GM12875 (cell line): ENCODE measurements at regions not wholly inside any gene's neighbourhood (a gene's known extent, or its start where the extent isn't known, plus 50 kb on each side); places are given as distances from the start of the nearest gene placed in this dataset.

Experiments
- H3K4me3 ChIP-seq: one replicate; pipeline ENCODE4 v1.5.1; 2011; ENCODE audit warnings: low read depth, low read length, control low read depth
- CTCF ChIP-seq: IDR thresholded peaks from 2 replicates; pipeline ENCODE4 v1.5.1; 2011; ENCODE audit warnings: low read depth, mild to moderate bottlenecking, control low read depth, inconsistent platforms, low read length, moderate library complexity, borderline replicate concordance; ENCODE audit not compliant: insufficient read depth

DNA sequence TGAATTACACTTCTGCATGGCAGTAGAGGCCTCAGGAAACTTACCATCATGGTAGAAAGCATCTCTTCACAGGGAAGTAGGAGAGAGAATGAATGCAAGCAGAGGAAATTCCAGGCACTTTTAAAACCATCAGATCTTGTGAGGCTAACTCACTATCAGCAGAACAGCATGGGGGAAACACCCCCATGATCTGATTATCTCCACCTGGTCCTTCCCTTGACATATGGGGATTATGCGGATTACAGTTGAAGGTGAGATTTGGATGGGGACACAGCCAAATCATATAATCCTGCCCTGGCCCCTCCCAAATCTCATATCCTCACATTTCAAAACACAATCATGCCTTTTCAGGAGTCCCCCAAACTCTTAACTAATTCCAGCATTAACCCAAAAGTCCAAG is 691.1 kb downstream of the SI start:
- TF ChIP-seq CTCF = no peak
- no peak overlapping the region for H3K4me3 ChIP-seq

DNA sequence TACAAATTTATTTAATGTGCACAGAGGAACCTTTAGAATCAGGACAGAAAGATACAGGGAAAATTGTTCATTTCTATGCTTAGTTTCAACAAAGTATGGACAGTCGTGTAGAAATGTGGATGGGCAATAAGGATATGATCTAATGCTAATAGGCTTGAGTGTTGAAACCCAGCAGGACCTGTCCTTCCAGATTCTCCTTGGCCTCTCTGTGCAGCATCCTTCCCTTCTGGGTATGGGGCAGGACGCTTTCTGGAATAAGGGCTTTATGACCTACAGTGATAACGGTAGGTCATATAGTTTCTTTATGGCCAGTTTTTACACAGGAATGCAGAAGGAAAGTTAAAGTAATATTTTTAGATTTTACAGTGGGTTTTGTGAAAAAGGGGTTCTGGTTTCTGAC is 698.1 kb downstream of the SI start:
- no peak overlapping the region for H3K4me3 ChIP-seq
- TF ChIP-seq CTCF = no peak

DNA sequence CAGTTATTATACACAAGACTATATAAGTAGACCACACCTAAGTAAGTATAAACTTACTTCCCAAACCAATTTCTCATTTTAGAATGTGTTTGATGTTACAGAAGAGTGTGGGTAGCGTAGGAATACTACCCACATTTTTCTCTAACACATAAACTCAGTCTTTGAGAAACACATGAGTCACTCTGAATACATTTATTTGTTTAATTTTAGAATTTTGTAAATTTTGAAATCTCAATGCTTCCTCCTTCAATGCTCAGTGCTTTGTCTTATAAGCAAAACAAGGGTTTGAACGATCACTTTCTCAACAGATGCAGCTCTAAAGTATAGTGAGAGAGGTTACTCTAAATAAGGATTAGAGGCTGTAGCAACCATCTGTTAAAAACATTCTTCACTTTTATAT is 700.8 kb downstream of the SI start:
- no peak overlapping the region for H3K4me3 ChIP-seq
- TF ChIP-seq CTCF = no peak

DNA sequence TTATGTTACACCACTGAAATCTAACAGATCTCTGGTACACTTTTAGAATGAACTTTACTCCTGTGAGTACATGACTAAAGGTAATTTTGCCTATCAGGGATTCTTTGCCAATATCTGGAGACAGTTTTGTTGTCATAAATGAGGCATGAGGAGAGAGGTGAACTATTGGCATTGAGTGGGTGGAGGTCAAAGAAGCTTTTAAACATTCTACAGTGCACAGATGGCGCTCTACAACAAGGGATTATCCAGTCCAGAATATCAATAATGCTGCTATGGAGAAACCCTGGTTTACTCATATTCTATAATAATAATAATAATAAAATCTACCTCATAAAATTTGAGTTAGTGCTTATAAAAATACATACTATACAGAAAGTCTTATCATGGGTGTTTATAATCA is 702.3 kb downstream of the SI start:
- no peak for TF ChIP-seq CTCF

DNA sequence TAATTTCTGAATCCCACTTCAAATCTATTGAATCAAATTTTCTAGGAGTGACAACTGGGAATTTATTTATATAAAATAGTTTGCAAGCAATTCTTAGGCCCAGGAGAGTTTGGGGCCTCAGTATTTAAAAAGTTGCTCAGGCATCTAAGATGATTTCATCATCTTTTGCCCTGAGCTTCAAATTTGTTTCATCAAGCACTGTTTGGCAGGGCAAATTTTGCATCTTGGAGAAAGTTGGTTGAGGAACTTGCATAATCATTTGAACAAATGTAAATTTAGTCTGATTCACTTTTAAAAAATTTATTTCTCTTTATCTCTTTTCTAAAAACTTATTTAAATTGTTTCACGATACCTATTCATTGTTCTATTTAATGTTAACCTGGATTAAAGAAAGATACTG is 702.8 kb downstream of the SI start:
- no peak overlapping the region for H3K4me3 ChIP-seq
- no peak for TF ChIP-seq CTCF

More for the DNA sequence above, 702.3 kb downstream of the SI start:
- H3K4me3 ChIP-seq = no peak overlapping the region

DNA sequence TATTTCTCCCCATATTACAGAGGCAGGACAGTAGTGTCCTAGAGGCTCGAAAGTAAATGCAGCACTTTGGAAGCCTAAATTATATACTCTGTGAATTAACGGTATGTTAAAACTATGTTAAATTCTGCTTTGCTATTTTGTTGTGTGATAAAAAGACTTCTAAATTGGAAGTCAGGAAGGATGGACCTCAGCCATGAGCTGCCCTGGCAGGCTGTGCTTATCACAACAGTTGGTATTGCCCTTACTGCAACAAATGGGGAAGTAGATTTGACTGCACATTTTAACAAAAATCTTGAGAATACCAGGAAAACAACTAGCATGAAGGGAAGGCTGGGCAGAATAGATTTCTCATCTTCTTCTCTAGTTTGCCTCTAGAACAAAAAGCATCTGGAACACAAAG is 706.6 kb downstream of the SI start:
- TF ChIP-seq CTCF = no peak

DNA sequence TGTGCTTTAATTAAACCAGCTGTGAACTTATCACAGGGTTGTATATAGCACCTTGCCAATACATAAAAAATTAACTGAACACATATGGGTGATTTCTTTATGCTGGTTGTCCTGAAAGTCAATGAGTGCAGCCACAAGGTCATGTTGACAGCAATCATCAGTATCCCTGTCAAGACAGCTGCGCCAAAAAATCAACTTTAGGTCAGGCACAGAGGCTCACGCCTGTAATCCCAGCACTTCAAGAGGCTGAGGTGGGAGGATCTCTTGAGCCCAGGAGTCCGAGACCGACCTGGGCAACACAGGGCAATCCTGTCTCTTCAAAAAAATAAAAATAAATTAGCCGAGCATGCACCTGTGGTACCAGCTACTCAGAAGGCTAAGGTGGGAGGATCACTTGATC is 707.3 kb downstream of the SI start:
- H3K4me3 ChIP-seq = no peak overlapping the region
- no peak for TF ChIP-seq CTCF

More for the DNA sequence above, 706.6 kb downstream of the SI start:
- no peak overlapping the region for H3K4me3 ChIP-seq
